Activated CD4-positive, alpha-beta T cell treated with anti-CD3 and anti-CD28 coated beads, Interleukin-2, amount 10 ng/mL, durations not matched to agents 7 days and 5 days (primary cell): ENCODE measurements at regions not wholly inside any gene's neighbourhood (a gene's known extent, or its start where the extent isn't known, plus 50 kb on each side); places are given as distances from the start of the nearest gene placed in this dataset.
"Not testable (repeated sequence)": the region's sequence is repeated elsewhere in the genome, so short reads cannot be mapped to it uniquely, and the experiment has no call there.

Source experiments
- CTCF ChIA-PET: fragments of 350-600 bp; sonication (Branson Sonifier 250); formaldehyde crosslinking; loops from one replicate; lab custom pipeline; 2021; ENCODE audit warnings: antibody characterized with exemption; lab: Charles Lee
- POLR2A ChIA-PET: fragments of 350-600 bp; sonication (Branson Sonifier 250); formaldehyde crosslinking; loops from one replicate; lab custom pipeline; 2021; ENCODE audit warnings: antibody characterized with exemption; lab: Charles Lee
- DNase-seq: peaks from one replicate; pipeline ENCODE4 v3.0.0-alpha.2; 2020
- H3K27ac Mint-ChIP-seq: one replicate; pipeline ENCODE4 v1.8.0; 2021; ENCODE audit warnings: mild to moderate bottlenecking, moderate library complexity, mixed read lengths
- H3K27me3 Mint-ChIP-seq: one replicate; pipeline ENCODE4 v1.8.0; 2021; ENCODE audit warnings: mixed read lengths
- H3K36me3 Mint-ChIP-seq: one replicate; pipeline ENCODE4 v1.8.0; 2021; ENCODE audit warnings: low read depth, mixed read lengths
- H3K4me1 Mint-ChIP-seq: one replicate; pipeline ENCODE4 v1.8.0; 2021; ENCODE audit warnings: mixed read lengths
- H3K4me3 Mint-ChIP-seq: one replicate; pipeline ENCODE4 v1.8.0; 2021; ENCODE audit warnings: mild to moderate bottlenecking, moderate library complexity, mixed read lengths
- H3K9me3 Mint-ChIP-seq: one replicate; pipeline ENCODE4 v1.8.0; 2021; ENCODE audit warnings: mixed read lengths

- Mint-ChIP-seq H3K27ac (no peak overlapping the region), H3K36me3 (no peaks in the 10 kb centered on the region), H3K4me1 (peaks cover 10% of the 10 kb centered on the region), H3K27me3 (peaks cover 2% of the 10 kb centered on the region), H3K4me3 (no peak overlapping the region), H3K9me3 (peaks cover 16% of the 10 kb centered on the region)
- no peak for DNase-seq
- ChIA-PET POLR2A (no interaction called here), CTCF (no interaction called here)
These were observed 249.9 kb upstream of the THUMPD2 start for GRCh38 chr2:40028792-40029488.

- ChIA-PET POLR2A (no interaction called here), CTCF (no interaction called here)
- Mint-ChIP-seq H3K4me1 (peaks cover 5% of the 10 kb centered on the region), H3K9me3 (peaks cover 12% of the 10 kb centered on the region), H3K27me3 (peaks cover 2% of the 10 kb centered on the region), H3K4me3 (no peak overlapping the region), H3K36me3 (no peaks in the 10 kb centered on the region), H3K27ac (no peak overlapping the region)
- DNase-seq: no peak
These were observed 248.9 kb upstream of the THUMPD2 start for GRCh38 chr2:40027968-40028367.

GRCh38 chr2:40025276-40025675, 246.2 kb upstream of the THUMPD2 start:
- H3K27me3 Mint-ChIP-seq, CTCF ChIA-PET, DNase-seq, POLR2A ChIA-PET, H3K27ac Mint-ChIP-seq, H3K36me3 Mint-ChIP-seq, H3K4me1 Mint-ChIP-seq, H3K4me3 Mint-ChIP-seq: not testable (repeated sequence)
- peaks cover 31% of the 10 kb centered on the region for H3K9me3 Mint-ChIP-seq

DNA sequence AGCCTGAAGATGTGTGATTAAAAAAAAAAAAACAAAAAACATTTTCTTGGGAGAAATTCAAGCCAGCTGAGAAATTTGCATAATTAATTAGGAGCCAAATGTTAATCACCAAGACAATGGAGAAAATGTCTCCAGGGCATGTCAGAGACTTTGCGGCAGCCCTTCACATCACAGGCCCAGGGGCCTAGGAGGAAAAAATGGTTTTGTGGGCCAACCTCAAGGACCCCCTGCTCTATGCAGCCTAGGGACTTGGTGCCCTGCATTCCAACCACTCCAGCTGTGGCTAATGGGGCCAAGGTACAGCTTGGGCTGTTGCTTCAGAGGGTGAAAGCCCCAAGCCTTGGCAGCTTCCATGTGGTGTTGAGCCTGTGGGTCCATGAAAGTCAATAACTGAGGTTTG, 241.9 kb upstream of the THUMPD2 start:
- Mint-ChIP-seq H3K27me3 (no peaks in the 10 kb centered on the region), H3K9me3 (peaks cover 35% of the 10 kb centered on the region), H3K36me3 (peaks cover 6% of the 10 kb centered on the region), H3K4me3 (no peak overlapping the region), H3K27ac (no peak overlapping the region), H3K4me1 (no peaks in the 10 kb centered on the region)
- POLR2A ChIA-PET: no interaction called here
- CTCF ChIA-PET: no interaction called here
- DNase-seq: no peak

GRCh38 chr2:40016151-40016885, 237.3 kb upstream of the THUMPD2 start:
- DNase-seq: no peak
- ChIA-PET POLR2A (no interaction called here), CTCF (interaction anchor here (1.2 kb wide), 1 partner anchor 20 kb away, joined by 3 read pairs; no protein-coding TSS in a partner anchor)
- Mint-ChIP-seq H3K27me3 (no peaks in the 10 kb centered on the region), H3K4me1 (no peaks in the 10 kb centered on the region), H3K36me3 (peaks cover 6% of the 10 kb centered on the region), H3K9me3 (peaks cover 23% of the 10 kb centered on the region), H3K4me3 (no peak overlapping the region), H3K27ac (no peak overlapping the region)

GRCh38 chr2:40013962-40014361, 234.9 kb upstream of the THUMPD2 start:
- CTCF ChIA-PET, H3K36me3 Mint-ChIP-seq, H3K27ac Mint-ChIP-seq, H3K27me3 Mint-ChIP-seq, H3K4me1 Mint-ChIP-seq, POLR2A ChIA-PET, DNase-seq, H3K4me3 Mint-ChIP-seq: not testable (repeated sequence)
- peaks cover 13% of the 10 kb centered on the region for H3K9me3 Mint-ChIP-seq

DNA sequence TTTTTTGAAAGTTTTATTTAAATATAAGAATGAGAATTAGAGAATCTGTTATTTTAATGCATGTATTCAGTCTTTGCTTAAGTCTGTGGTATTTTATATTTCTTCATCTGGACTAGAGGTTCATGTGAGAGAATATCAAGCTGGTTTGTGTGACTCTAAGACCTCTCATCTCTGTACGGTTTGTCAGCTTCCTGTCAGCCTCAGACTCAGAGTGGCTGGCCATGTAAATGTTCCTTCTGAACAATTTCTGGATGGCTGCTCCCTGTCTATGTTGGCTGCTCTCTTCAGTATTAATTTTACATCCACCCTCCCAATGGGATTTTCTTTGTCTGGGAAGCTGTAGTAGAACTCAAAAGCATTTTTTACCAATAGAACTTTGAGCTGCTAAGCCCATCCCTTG, 225.3 kb upstream of the THUMPD2 start:
- H3K36me3 Mint-ChIP-seq: no peaks in the 10 kb centered on the region
- ChIA-PET POLR2A (interaction anchor here (0.6 kb wide), 1 partner anchor 373 kb away, joined by 3 read pairs; no protein-coding TSS in a partner anchor), CTCF (no interaction called here)
- H3K4me1 Mint-ChIP-seq: no peaks in the 10 kb centered on the region
- peaks cover 2% of the 10 kb centered on the region for H3K9me3 Mint-ChIP-seq
- H3K27me3 Mint-ChIP-seq: no peaks in the 10 kb centered on the region
- DNase-seq: no peak
- H3K27ac Mint-ChIP-seq: no peak overlapping the region
- H3K4me3 Mint-ChIP-seq: no peak overlapping the region

- H3K4me3 Mint-ChIP-seq: no peak overlapping the region
These were observed 223.3 kb upstream of the THUMPD2 start for GRCh38 chr2:40002339-40002738.

DNA sequence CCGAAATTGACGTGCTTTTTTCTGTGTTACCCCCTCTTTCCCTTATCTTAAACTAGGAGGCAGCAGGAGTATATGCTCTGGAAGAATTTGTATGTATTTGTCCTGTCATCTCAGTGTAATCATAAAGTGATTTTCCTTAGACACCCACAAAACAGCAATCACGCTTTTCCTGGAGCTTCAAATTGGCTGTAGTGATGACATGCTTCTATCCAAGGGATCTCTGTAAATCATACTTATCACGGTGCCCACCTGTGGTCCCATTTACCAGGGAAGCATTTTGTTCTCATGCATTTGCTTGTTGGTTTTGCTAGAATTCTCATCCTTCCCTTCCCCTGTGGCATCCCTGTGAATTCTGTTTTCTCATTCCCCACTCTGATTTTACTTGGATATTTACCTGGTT, 220.8 kb upstream of the THUMPD2 start:
- H3K9me3 Mint-ChIP-seq: peaks cover 2% of the 10 kb centered on the region
- no peaks in the 10 kb centered on the region for H3K27me3 Mint-ChIP-seq
- no peak overlapping the region for H3K4me3 Mint-ChIP-seq
- no peaks in the 10 kb centered on the region for H3K36me3 Mint-ChIP-seq
- peaks cover 20% of the 10 kb centered on the region for H3K4me1 Mint-ChIP-seq
- ChIA-PET CTCF (no interaction called here), POLR2A (no interaction called here)
- no peak for DNase-seq
- no peak overlapping the region for H3K27ac Mint-ChIP-seq

More at GRCh38 chr2:40002339-40002738, 223.3 kb upstream of the THUMPD2 start:
- no peaks in the 10 kb centered on the region for H3K4me1 Mint-ChIP-seq
- H3K27me3 Mint-ChIP-seq: no peaks in the 10 kb centered on the region
- peaks cover 2% of the 10 kb centered on the region for H3K9me3 Mint-ChIP-seq
- ChIA-PET CTCF (no interaction called here), POLR2A (no interaction called here)
- H3K36me3 Mint-ChIP-seq: no peaks in the 10 kb centered on the region
- no peak for DNase-seq
- H3K27ac Mint-ChIP-seq: no peak overlapping the region

GRCh38 chr2:39998617-39999016, 219.6 kb upstream of the THUMPD2 start:
- Mint-ChIP-seq H3K27me3 (no peaks in the 10 kb centered on the region), H3K4me3 (no peak overlapping the region), H3K36me3 (no peaks in the 10 kb centered on the region), H3K9me3 (peaks cover 2% of the 10 kb centered on the region), H3K27ac (no peak overlapping the region), H3K4me1 (peaks cover 22% of the 10 kb centered on the region)
- ChIA-PET CTCF (interaction anchor here (0.8 kb wide), 1 partner anchor 65 kb away, joined by 4 read pairs; no protein-coding TSS in a partner anchor), POLR2A (no interaction called here)
- DNase-seq: no peak

DNA sequence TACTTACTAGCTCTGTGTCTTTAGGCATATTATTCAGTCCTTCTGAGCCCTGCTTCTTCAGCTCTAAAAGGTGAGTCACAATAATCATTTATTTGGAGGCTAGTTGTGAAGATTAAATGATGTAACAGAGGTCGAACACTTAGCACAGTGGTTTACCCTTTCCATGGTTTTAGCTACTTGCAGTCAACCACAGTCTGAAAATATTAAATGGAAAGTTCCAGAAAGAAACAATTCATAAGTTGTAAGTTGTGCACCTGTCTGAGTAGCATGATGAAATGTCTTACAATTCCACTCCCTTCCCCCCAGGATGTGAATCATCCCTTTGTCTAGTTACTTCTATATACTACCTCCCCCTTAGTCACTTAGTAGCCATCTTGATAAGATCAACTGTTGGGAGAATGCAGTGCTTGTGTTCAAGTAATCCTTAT, 217.6 kb upstream of the THUMPD2 start:
- H3K4me1 Mint-ChIP-seq: peaks cover 22% of the 10 kb centered on the region
- H3K36me3 Mint-ChIP-seq: no peaks in the 10 kb centered on the region
- DNase-seq: no peak
- ChIA-PET CTCF (interaction anchor here (1.5 kb wide), 1 partner anchor 20 kb away, joined by 3 read pairs; no protein-coding TSS in a partner anchor), POLR2A (no interaction called here)
- no peaks in the 10 kb centered on the region for H3K27me3 Mint-ChIP-seq
- H3K27ac Mint-ChIP-seq: no peak overlapping the region
- no peak overlapping the region for H3K4me3 Mint-ChIP-seq
- peaks cover 2% of the 10 kb centered on the region for H3K9me3 Mint-ChIP-seq

- Mint-ChIP-seq H3K36me3 (no peaks in the 10 kb centered on the region), H3K27ac (no peak overlapping the region), H3K4me3 (no peak overlapping the region), H3K4me1 (peaks cover 22% of the 10 kb centered on the region), H3K9me3 (peaks cover under 1% of the 10 kb centered on the region), H3K27me3 (no peaks in the 10 kb centered on the region)
- no peak for DNase-seq
- ChIA-PET CTCF (interaction anchor here (1.5 kb wide), 1 partner anchor 21 kb away, joined by 3 read pairs; no protein-coding TSS in a partner anchor), POLR2A (no interaction called here)
These were observed 216.1 kb upstream of the THUMPD2 start for GRCh38 chr2:39995005-39995737.

DNA sequence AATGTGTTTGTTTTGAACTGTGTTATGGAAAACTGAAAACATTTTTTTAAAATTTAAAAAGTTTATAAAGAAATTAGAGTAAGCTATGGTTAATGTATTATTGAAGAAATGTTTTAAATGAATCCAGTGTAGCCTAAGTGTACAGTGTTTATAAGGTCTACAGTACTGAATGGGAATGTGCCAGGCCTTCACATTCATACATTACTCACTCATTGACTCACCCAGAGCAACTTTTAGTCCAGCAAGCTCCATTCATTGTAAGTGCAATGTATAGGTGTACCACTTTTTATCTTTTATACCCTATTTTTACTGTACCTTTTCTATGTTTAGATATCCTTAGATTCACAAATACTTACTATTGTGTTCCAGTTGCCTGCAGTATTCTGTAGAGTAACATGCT, 215.1 kb upstream of the THUMPD2 start:
- Mint-ChIP-seq H3K9me3 (no peaks in the 10 kb centered on the region), H3K36me3 (no peaks in the 10 kb centered on the region), H3K27me3 (no peaks in the 10 kb centered on the region), H3K27ac (no peak overlapping the region), H3K4me3 (no peak overlapping the region), H3K4me1 (peaks cover 22% of the 10 kb centered on the region)
- POLR2A ChIA-PET: no interaction called here
- no peak for DNase-seq
- CTCF ChIA-PET: no interaction called here
